ENCODE measurements at regions not wholly inside any gene's neighbourhood (a gene's known extent, or its start where the extent isn't known, plus 50 kb on each side); places are given as distances from the start of the nearest gene placed in this dataset.

- TF ChIP-seq CTCF (IDR thresholded peaks at IDR 0.05; ENCODE audit: control insufficient read depth, insufficient read depth, low read depth, low read length, missing control alignments): no peak
Observed at GRCh38 chr1:195761104-195761503, 847.1 kb downstream of the KCNT2 start.

GRCh38 chr1:195756109-195756508 is 852.1 kb downstream of the KCNT2 start:
- no peak overlapping the region for H3K4me3 ChIP-seq (ENCODE audit: control insufficient read depth, low read depth, low read length)
- TF ChIP-seq CTCF (IDR thresholded peaks at IDR 0.05; ENCODE audit: control insufficient read depth, insufficient read depth, low read depth, low read length, missing control alignments): no peak
- DNase-seq (ENCODE audit: low read depth): no peak

More at GRCh38 chr1:195761104-195761503, 847.1 kb downstream of the KCNT2 start:
- no peak overlapping the region for H3K4me3 ChIP-seq (ENCODE audit: control insufficient read depth, low read depth, low read length)
- DNase-seq (ENCODE audit: low read depth): no peak

- DNase-seq (ENCODE audit: low read depth): no peak
- H3K4me3 ChIP-seq (ENCODE audit: control insufficient read depth, low read depth, low read length): no peak overlapping the region
- TF ChIP-seq CTCF (IDR thresholded peaks at IDR 0.05; ENCODE audit: control insufficient read depth, insufficient read depth, low read depth, low read length, missing control alignments): no peak
Observed at GRCh38 chr1:195754874-195755273, 853.4 kb downstream of the KCNT2 start.

GRCh38 chr1:195754303-195754702 is 853.9 kb downstream of the KCNT2 start:
- no peak overlapping the region for H3K4me3 ChIP-seq (ENCODE audit: control insufficient read depth, low read depth, low read length)
- no peak for DNase-seq (ENCODE audit: low read depth)
- no peak for TF ChIP-seq CTCF (IDR thresholded peaks at IDR 0.05; ENCODE audit: control insufficient read depth, insufficient read depth, low read depth, low read length, missing control alignments)

GRCh38 chr1:195748969-195749368 is 859.3 kb downstream of the KCNT2 start:
- no peak overlapping the region for H3K4me3 ChIP-seq (ENCODE audit: control insufficient read depth, low read depth, low read length)
- DNase-seq (ENCODE audit: low read depth): no peak
- no peak for TF ChIP-seq CTCF (IDR thresholded peaks at IDR 0.05; ENCODE audit: control insufficient read depth, insufficient read depth, low read depth, low read length, missing control alignments)

- no peak overlapping the region for H3K4me3 ChIP-seq (ENCODE audit: control insufficient read depth, low read depth, low read length)
- DNase-seq (ENCODE audit: low read depth): no peak
- TF ChIP-seq CTCF (IDR thresholded peaks at IDR 0.05; ENCODE audit: control insufficient read depth, insufficient read depth, low read depth, low read length, missing control alignments): no peak
Observed at GRCh38 chr1:195745189-195746010, 862.8 kb downstream of the KCNT2 start.

Data from AG09309 (cell line).